B cell (primary cell): ENCODE measurements at regions not wholly inside any gene's neighbourhood (a gene's known extent, or its start where the extent isn't known, plus 50 kb on each side); places are given as distances from the start of the nearest gene placed in this dataset.

Experiments
- CTCF ChIP-seq: fragments of 200-600 bp; IDR thresholded peaks from one replicate; pipeline ENCODE4 v1.8.0; 2022; ENCODE audit warnings: antibody characterized with exemption, mild to moderate bottlenecking
- EZH2 ChIP-seq: IDR thresholded peaks from 2 replicates; pipeline ENCODE4 v1.6.1; 2012; ENCODE audit warnings: borderline replicate concordance, low read depth, mild to moderate bottlenecking, moderate library complexity, low read length; ENCODE audit not compliant: insufficient read depth, poor library complexity, severe bottlenecking

GRCh38 chr9:89657295-89657694, 52.5 kb downstream of the GADD45G start:
- no peak for TF ChIP-seq CTCF
- no peak for TF ChIP-seq EZH2
